GM12865 (cell line): ENCODE measurements at regions not wholly inside any gene's neighbourhood (a gene's known extent, or its start where the extent isn't known, plus 50 kb on each side); places are given as distances from the start of the nearest gene placed in this dataset.
"Not testable (repeated sequence)": the region's sequence is repeated elsewhere in the genome, so short reads cannot be mapped to it uniquely, and the experiment has no call there.

Experiments
- DNase-seq: peaks from one replicate; pipeline ENCODE4 v3.0.0; 2010; ENCODE audit warnings: low read depth
- H3K4me3 ChIP-seq: 2 replicates; pipeline ENCODE4 v1.5.1; 2011; ENCODE audit warnings: mild to moderate bottlenecking, low read depth, low read length, control low read depth
- CTCF ChIP-seq: IDR thresholded peaks from 2 replicates; pipeline ENCODE4 v1.5.1; 2011; ENCODE audit warnings: low read length, control low read depth, low read depth, inconsistent platforms; ENCODE audit not compliant: insufficient read depth; ENCODE audit errors: missing control alignments

- no peak for TF ChIP-seq CTCF
Measured at GRCh38 chr17:52986056-52986662, 827.6 kb upstream of the CA10 start.

GRCh38 chr17:52982331-52982730 lies 823.8 kb upstream of the CA10 start:
- H3K4me3 ChIP-seq: no peak overlapping the region
- no peak for TF ChIP-seq CTCF
- DNase-seq: no peak

More at GRCh38 chr17:52986056-52986662, 827.6 kb upstream of the CA10 start:
- DNase-seq: no peak
- H3K4me3 ChIP-seq: no peak overlapping the region

- no peak for TF ChIP-seq CTCF
- H3K4me3 ChIP-seq: no peak overlapping the region
- no peak for DNase-seq
Measured at GRCh38 chr17:52979921-52980320, 821.4 kb upstream of the CA10 start.

GRCh38 chr17:52965856-52966255 lies 807.3 kb upstream of the CA10 start:
- no peak for DNase-seq
- no peak for TF ChIP-seq CTCF
- H3K4me3 ChIP-seq: no peak overlapping the region

- DNase-seq, H3K4me3 ChIP-seq: not testable (repeated sequence)
Measured at GRCh38 chr17:52961751-52962150, 803.2 kb upstream of the CA10 start.

GRCh38 chr17:52957411-52957810 lies 798.9 kb upstream of the CA10 start:
- TF ChIP-seq CTCF: no peak
- no peak for DNase-seq
- H3K4me3 ChIP-seq: no peak overlapping the region

- no peak for TF ChIP-seq CTCF
- DNase-seq: no peak
Measured at GRCh38 chr17:52947418-52947817, 788.9 kb upstream of the CA10 start.

More at GRCh38 chr17:52947418-52947817, 788.9 kb upstream of the CA10 start:
- no peak overlapping the region for H3K4me3 ChIP-seq
